ENCODE measurements at regions not wholly inside any gene's neighbourhood (a gene's known extent, or its start where the extent isn't known, plus 50 kb on each side); places are given as distances from the start of the nearest gene placed in this dataset.

GRCh38 chr13:40120781-40121180, 465.3 kb downstream of the COG6 start:
- no peak overlapping the region for H3K4me2 ChIP-seq (ENCODE audit: low read length)
- H4K20me1 ChIP-seq (ENCODE audit: insufficient read depth, low read length) = no peaks in the 10 kb centered on the region
- TF ChIP-seq, protein P1, sequence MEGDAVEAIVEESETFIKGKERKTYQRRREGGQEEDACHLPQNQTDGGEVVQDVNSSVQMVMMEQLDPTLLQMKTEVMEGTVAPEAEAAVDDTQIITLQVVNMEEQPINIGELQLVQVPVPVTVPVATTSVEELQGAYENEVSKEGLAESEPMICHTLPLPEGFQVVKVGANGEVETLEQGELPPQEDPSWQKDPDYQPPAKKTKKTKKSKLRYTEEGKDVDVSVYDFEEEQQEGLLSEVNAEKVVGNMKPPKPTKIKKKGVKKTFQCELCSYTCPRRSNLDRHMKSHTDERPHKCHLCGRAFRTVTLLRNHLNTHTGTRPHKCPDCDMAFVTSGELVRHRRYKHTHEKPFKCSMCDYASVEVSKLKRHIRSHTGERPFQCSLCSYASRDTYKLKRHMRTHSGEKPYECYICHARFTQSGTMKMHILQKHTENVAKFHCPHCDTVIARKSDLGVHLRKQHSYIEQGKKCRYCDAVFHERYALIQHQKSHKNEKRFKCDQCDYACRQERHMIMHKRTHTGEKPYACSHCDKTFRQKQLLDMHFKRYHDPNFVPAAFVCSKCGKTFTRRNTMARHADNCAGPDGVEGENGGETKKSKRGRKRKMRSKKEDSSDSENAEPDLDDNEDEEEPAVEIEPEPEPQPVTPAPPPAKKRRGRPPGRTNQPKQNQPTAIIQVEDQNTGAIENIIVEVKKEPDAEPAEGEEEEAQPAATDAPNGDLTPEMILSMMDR (conservative IDR thresholded peaks at IDR 0.05; ENCODE audit: low read length) = no peak
- TF ChIP-seq EZH2phosphoT487 (IDR thresholded peaks at IDR 0.05; ENCODE audit: borderline replicate concordance, low read depth, low read length) = no peak
- no peak overlapping the region for H2AFZ ChIP-seq (ENCODE audit: low read length)
- no peaks in the 10 kb centered on the region for H3K9me2 ChIP-seq (ENCODE audit: insufficient read depth, low read length)
- H3K79me2 ChIP-seq (ENCODE audit: insufficient read depth, low read depth, low read length) = no peaks in the 10 kb centered on the region
- no peak for DNase-seq (ENCODE audit: low spot score)
- intact Hi-C loops (cut with micrococcal nuclease; ENCODE audit: unreplicated experiment) = no loop called here
- H3K4me1 ChIP-seq (ENCODE audit: insufficient read depth, low read length, poor library complexity, severe bottlenecking) = peaks cover 35% of the 10 kb centered on the region
- H3K9me3 ChIP-seq (ENCODE audit: low read length) = peaks cover 15% of the 10 kb centered on the region
- ChIA-PET POLR2A (interaction anchor here (0.7 to 1.1 kb wide), 4 partner anchors 9 to 292 kb away, joined by 3 to 4 read pairs (median 3); no protein-coding TSS in a partner anchor), CTCF (ENCODE audit: unreplicated experiment) (no interaction called here)
- H3K36me3 ChIP-seq (ENCODE audit: insufficient read depth, low read length) = peaks cover 13% of the 10 kb centered on the region; the same call in 1 of the 2 replicates
- H3K27ac ChIP-seq (ENCODE audit: low read depth, low read length, poor library complexity, severe bottlenecking) = no peak overlapping the region
- H3K4me3 ChIP-seq (ENCODE audit: low read depth, low read length, poor library complexity, severe bottlenecking) = no peak overlapping the region
- no TSS peak for BruUV-seq (replicated peaks)

- Histone ChIP-seq H4K20me1 (ENCODE audit: insufficient read depth, low read length) (no peaks in the 10 kb centered on the region), H3K27ac (ENCODE audit: low read depth, low read length, poor library complexity, severe bottlenecking) (no peak overlapping the region), H3K9me3 (ENCODE audit: low read length) (peaks cover 15% of the 10 kb centered on the region), H3K36me3 (ENCODE audit: insufficient read depth, low read length) (peaks cover 13% of the 10 kb centered on the region; the same call in 1 of the 2 replicates), H3K4me2 (ENCODE audit: low read length) (no peak overlapping the region), H3K79me2 (ENCODE audit: insufficient read depth, low read depth, low read length) (no peaks in the 10 kb centered on the region), H3K4me1 (ENCODE audit: insufficient read depth, low read length, poor library complexity, severe bottlenecking) (peaks cover 42% of the 10 kb centered on the region), H3K4me3 (ENCODE audit: low read depth, low read length, poor library complexity, severe bottlenecking) (no peak overlapping the region), H2AFZ (ENCODE audit: low read length) (no peak overlapping the region), H3K9me2 (ENCODE audit: insufficient read depth, low read length) (no peaks in the 10 kb centered on the region)
- DNase-seq (ENCODE audit: low spot score) = no peak
- BruUV-seq (replicated peaks) = no TSS peak
- TF ChIP-seq, protein P1 (conservative IDR thresholded peaks at IDR 0.05; ENCODE audit: low read length) = no peak
- TF ChIP-seq EZH2phosphoT487 (IDR thresholded peaks at IDR 0.05; ENCODE audit: borderline replicate concordance, low read depth, low read length) = no peak
- ChIA-PET CTCF (ENCODE audit: unreplicated experiment) (interaction anchor here (0.9 kb wide), 1 partner anchor 21 kb away, joined by 3 read pairs; no protein-coding TSS in a partner anchor), POLR2A (interaction anchor here (0.6 to 1.1 kb wide), 3 partner anchors 43 to 353 kb away, joined by 3 to 4 read pairs (median 3); no protein-coding TSS in a partner anchor)
- intact Hi-C loops (cut with micrococcal nuclease; ENCODE audit: unreplicated experiment) = no loop called here
These were observed 466.3 kb downstream of the COG6 start for GRCh38 chr13:40121722-40122121.

- intact Hi-C loops (cut with micrococcal nuclease; ENCODE audit: unreplicated experiment) = no loop called here
- Histone ChIP-seq H2AFZ (ENCODE audit: low read length) (no peak overlapping the region), H3K79me2 (ENCODE audit: insufficient read depth, low read depth, low read length) (no peaks in the 10 kb centered on the region), H3K4me1 (ENCODE audit: insufficient read depth, low read length, poor library complexity, severe bottlenecking) (peaks cover 66% of the 10 kb centered on the region), H3K4me3 (ENCODE audit: low read depth, low read length, poor library complexity, severe bottlenecking) (no peak overlapping the region), H3K9me2 (ENCODE audit: insufficient read depth, low read length) (no peaks in the 10 kb centered on the region), H4K20me1 (ENCODE audit: insufficient read depth, low read length) (no peaks in the 10 kb centered on the region), H3K4me2 (ENCODE audit: low read length) (peak overlapping the region; percentile 69), H3K27ac (ENCODE audit: low read depth, low read length, poor library complexity, severe bottlenecking) (peak overlapping the region; percentile 96), H3K9me3 (ENCODE audit: low read length) (peaks cover 12% of the 10 kb centered on the region), H3K36me3 (ENCODE audit: insufficient read depth, low read length) (peaks cover 12% of the 10 kb centered on the region; the same call in 1 of the 2 replicates)
- CTCF ChIA-PET (ENCODE audit: unreplicated experiment) = interaction anchor here (0.6 kb wide), 3 partner anchors 10 to 408 kb away, joined by 3 to 4 read pairs (median 3); no protein-coding TSS in a partner anchor
- DNase-seq (ENCODE audit: low spot score) = no peak
- no TSS peak for BruUV-seq (replicated peaks)
- TF ChIP-seq, protein P1 (conservative IDR thresholded peaks at IDR 0.05; ENCODE audit: low read length) = no peak
- POLR2A ChIA-PET = interaction anchor here (0.9 to 1.7 kb wide), 6 partner anchors 9 to 50 kb away, joined by 3 to 10 read pairs (median 4); no protein-coding TSS in a partner anchor
These were observed 468.6 kb downstream of the COG6 start for GRCh38 chr13:40123962-40124632.
